LHCN-M2 (cell line): ENCODE measurements at regions not wholly inside any gene's neighbourhood (a gene's known extent, or its start where the extent isn't known, plus 50 kb on each side); places are given as distances from the start of the nearest gene placed in this dataset.

ENCODE experiments used
- DNase-seq: peaks from one replicate; pipeline ENCODE4 v3.0.0-alpha.2; 2012; ENCODE audit warnings: low read depth

- DNase-seq: peak; percentile 84
These were observed 413.7 kb downstream of the SETD4 start for GRCh38 chr21:35646606-35647005.

- DNase-seq: no peak
These were observed 414.3 kb downstream of the SETD4 start for GRCh38 chr21:35645991-35646390.

- no peak for DNase-seq
These were observed 415.8 kb downstream of the SETD4 start for GRCh38 chr21:35644523-35644922.

GRCh38 chr21:35643176-35643575 is 417.1 kb downstream of the SETD4 start:
- DNase-seq: peak; percentile 74

GRCh38 chr21:35641271-35642016 is 418.9 kb downstream of the SETD4 start:
- peak; percentile 60 for DNase-seq

- DNase-seq: peak; percentile 72
These were observed 422.9 kb downstream of the SETD4 start for GRCh38 chr21:35637431-35637830.

- DNase-seq: no peak
These were observed 424.3 kb downstream of the SETD4 start for GRCh38 chr21:35635994-35636393.

GRCh38 chr21:35635261-35635660 is 425.1 kb downstream of the SETD4 start:
- DNase-seq: peak; percentile 90

GRCh38 chr21:35633501-35633900 is 426.8 kb downstream of the SETD4 start:
- no peak for DNase-seq

GRCh38 chr21:35632711-35633110 is 427.6 kb downstream of the SETD4 start:
- no peak for DNase-seq

GRCh38 chr21:35628316-35628715 is 432.0 kb downstream of the SETD4 start:
- DNase-seq: no peak

GRCh38 chr21:35627462-35627861 is 432.9 kb downstream of the SETD4 start:
- DNase-seq: no peak

GRCh38 chr21:35625576-35625975 is 434.8 kb downstream of the SETD4 start:
- no peak for DNase-seq

GRCh38 chr21:35624901-35625300 is 435.4 kb downstream of the SETD4 start:
- no peak for DNase-seq

GRCh38 chr21:35622612-35623011 is 437.7 kb downstream of the SETD4 start:
- no peak for DNase-seq

GRCh38 chr21:35619184-35619583 is 441.1 kb downstream of the SETD4 start:
- DNase-seq: peak; percentile 66

- DNase-seq: no peak
These were observed 442.8 kb downstream of the SETD4 start for GRCh38 chr21:35617491-35617890.

GRCh38 chr21:35616090-35616489 is 444.2 kb downstream of the SETD4 start:
- DNase-seq: peak; percentile 73

- no peak for DNase-seq
These were observed 445.0 kb downstream of the SETD4 start for GRCh38 chr21:35615325-35615724.

GRCh38 chr21:35614396-35614921 is 445.9 kb downstream of the SETD4 start:
- peak; percentile 74 for DNase-seq

- DNase-seq: no peak
These were observed 448.6 kb downstream of the SETD4 start for GRCh38 chr21:35611708-35612132.

- no peak for DNase-seq
These were observed 451.1 kb downstream of the SETD4 start for GRCh38 chr21:35609263-35609662.

GRCh38 chr21:35607406-35607805 is 452.9 kb downstream of the SETD4 start:
- DNase-seq: no peak
